GM12872 (cell line): ENCODE measurements at regions not wholly inside any gene's neighbourhood (a gene's known extent, or its start where the extent isn't known, plus 50 kb on each side); places are given as distances from the start of the nearest gene placed in this dataset.

Experiments used
- CTCF ChIP-seq: IDR thresholded peaks from 3 replicates; pipeline ENCODE4 v1.5.1; 2011; ENCODE audit warnings: low read depth, mild to moderate bottlenecking, low read length, moderate library complexity; ENCODE audit not compliant: insufficient read depth

GRCh38 chr15:47041301-47041700 lies 676.0 kb upstream of the SEMA6D start:
- TF ChIP-seq CTCF, result no peak

GRCh38 chr15:47066392-47066791 lies 650.9 kb upstream of the SEMA6D start:
- TF ChIP-seq CTCF, result no peak

GRCh38 chr15:47095833-47096232 lies 621.5 kb upstream of the SEMA6D start:
- TF ChIP-seq CTCF, result no peak

GRCh38 chr15:47116698-47117097 lies 600.6 kb upstream of the SEMA6D start:
- no peak for TF ChIP-seq CTCF

DNA sequence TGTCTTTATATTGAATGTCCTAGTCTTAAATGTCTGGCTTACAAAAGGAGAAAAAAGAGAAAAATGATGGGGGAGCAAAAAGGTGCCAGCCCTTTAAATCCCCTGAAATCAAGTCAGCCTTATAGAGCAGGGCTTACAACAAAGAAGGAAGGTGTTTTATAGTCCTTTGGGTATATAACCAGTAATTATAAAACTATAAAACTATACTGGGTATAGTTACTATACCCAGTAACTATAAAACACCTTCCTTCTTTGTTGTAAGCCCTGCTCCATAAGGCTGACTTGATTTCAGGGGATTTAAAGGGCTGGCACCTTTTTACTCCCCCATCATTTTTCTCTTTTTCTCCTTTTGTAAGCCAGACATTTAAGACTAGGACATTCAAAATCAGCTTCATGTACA lies 598.0 kb upstream of the SEMA6D start:
- TF ChIP-seq CTCF, result no peak

DNA sequence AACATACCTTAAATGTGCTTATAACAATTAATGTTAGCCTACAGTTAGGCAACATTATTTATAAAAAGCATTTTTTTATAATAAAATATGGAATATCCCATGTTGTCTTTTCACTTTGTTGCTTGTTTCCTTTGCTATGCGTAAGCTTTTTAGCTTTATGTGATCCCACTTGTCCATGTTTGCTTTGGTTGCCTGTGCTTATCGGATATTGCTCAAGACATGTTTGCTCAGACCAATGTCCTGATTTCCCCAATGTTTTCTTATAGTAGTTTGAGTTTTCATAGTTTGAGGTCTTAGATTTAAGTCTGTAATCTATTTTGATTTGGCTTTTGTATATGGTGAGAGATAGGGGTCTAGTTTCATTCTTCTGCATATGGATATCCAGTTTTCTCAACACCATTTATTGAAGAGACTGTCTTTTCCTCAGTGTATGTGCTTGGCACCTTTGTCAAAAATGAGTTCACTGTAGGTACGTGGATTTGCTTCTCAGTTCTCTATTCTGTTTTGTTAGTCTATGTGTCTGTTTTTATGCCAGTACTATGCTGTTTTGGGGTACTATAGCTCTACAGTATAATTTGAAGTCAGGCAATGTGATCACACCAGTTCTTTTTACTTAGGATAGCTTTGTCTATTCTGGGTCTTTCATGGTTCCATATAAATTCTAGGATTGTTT lies 592.7 kb upstream of the SEMA6D start:
- no peak for TF ChIP-seq CTCF

DNA sequence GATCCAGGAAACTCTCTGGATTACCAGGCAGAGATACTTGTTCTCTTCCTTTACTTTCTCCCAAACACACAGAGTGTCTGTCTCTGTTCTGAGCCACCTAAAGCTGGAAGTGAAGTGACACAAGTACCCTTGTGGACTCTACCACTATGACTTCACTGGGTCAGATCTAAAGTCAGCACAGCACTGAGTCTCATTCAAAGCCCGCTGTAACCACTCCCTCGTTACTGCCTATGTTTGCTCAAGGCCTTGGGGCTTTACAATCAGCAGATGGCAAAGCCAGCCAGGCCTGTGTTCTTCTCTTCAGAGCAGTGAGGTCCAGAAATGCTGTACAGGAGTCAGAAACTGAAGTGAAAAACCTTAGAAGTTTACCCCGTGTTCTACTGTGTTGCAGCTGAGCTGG lies 588.3 kb upstream of the SEMA6D start:
- TF ChIP-seq CTCF, result no peak
